CD4-positive, alpha-beta T cell treated with Interleukin-12 subunit alpha and Interleukin-12 subunit beta, for 1 hour (primary cell): ENCODE measurements at regions not wholly inside any gene's neighbourhood (a gene's known extent, or its start where the extent isn't known, plus 50 kb on each side); places are given as distances from the start of the nearest gene placed in this dataset.
"Not testable (repeated sequence)": the region's sequence is repeated elsewhere in the genome, so short reads cannot be mapped to it uniquely, and the experiment has no call there.

Experiments
- DNase-seq: peaks from one replicate; pipeline ENCODE4 v3.0.0-alpha.2; 2020

DNA sequence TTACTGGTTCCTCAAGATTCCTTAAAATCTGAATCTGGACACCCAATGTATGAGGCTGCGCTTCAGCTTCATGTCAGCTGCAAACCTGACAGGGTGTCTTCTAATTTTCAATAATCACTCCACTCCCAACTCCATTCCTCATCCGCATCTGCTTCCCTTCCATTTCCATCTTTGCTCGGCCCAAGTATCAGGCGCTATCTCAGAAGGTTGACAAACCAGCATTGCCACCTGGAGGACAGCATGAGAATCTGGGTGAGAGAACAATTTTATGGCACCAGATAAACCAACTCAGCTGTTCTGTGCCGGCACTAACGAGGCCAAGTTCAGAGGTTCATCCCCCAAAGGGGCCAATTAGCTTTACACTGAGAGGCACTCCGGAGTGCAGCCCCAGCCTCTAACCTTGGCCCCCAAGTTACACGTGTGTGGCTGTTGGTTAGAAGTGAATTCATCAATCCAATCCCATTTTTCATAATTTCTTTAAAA, 79.1 kb upstream of the LMO2 start:
- peak; percentile 6 for DNase-seq

DNA sequence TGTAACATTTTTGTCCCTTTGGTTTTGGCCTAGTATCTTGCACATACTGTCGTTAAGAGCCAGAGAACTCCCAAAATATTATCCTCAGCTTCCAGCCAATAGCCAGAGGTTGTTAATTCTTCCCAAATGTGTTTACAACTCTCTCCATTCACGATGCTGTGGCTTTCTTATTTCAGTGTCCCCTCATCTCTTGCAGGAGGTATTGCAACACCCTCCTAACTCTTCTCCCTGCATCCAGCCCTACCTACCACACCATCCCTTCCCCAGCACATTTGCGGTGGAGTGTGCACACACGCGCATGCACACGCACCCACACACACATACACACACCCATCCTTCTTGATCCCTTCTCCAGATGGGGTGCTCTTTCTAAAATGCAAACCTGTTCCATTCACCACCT, 75.6 kb upstream of the LMO2 start:
- DNase-seq, result no peak

DNA sequence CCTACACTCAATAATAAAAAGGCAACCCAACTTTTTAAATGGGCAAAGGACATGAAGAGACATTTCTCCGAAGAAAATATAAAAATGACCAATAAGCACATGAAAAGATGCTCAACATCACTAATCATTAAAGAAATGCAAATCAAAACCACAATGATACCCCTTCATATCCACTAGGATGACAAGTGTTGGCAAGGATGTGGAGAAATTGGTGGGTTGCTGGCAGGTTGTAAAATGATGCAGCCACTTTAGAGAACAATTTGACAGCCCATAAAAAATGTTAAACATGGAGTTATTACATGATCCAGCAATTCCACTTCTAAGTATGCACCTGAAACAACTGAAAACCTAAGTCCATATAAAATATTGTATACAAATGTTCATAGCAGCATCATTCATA, 73.2 kb upstream of the LMO2 start:
- no peak for DNase-seq

DNA sequence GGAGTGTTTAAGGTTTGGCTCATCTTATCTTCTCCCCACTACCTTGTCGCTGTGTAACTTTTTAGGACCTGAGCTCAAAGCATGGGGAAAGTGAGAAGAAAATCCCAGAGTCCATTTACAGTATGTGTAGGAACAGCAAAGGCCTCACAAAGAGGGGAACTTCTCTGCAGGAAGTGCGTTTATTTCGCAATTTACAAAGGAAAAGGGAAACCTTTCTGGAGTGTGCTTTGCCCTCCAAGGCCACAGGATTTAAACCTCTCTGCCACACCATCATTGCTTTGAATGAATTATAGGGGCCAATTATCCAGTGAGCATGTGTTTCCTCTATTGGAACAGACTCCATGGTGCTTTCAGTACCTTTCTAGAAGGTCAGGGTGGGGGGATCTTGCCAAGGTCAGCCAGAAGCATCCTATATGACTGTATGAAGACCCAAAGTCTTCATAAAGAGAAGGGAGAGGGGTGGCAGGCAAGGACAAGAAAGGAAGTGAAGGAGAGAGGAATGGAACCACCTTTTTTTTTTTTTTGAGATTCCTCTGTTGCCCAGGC, 68.1 kb upstream of the LMO2 start:
- DNase-seq, result no peak

DNA sequence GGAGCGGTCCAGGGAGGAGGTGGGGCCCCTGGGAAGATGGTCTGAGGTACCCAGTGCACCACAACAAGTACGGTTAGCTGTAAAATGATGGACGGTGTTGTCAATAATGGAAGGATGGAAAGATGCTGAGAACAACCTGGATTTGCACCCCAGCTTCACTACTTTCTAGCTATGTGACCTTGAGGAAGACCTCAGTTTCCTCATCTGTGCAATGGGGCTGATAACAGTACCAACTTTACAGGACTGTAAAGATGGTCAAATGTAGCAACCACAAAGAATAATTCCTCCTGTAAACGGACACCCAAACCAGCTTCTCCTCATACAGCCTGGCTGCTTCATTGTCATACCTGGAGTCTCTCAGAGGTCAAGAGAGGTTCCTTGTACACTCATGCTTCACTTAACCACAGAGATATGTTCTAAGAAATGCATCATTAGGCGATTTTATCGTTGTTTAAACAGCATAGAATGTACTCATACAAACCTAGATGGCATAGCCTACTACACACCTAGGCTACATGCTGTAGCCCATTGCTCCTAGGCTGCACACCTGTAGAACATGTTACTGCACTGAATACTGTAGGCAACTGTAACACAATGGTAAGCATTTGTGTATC, 65.5 kb upstream of the LMO2 start:
- DNase-seq, result no peak

DNA sequence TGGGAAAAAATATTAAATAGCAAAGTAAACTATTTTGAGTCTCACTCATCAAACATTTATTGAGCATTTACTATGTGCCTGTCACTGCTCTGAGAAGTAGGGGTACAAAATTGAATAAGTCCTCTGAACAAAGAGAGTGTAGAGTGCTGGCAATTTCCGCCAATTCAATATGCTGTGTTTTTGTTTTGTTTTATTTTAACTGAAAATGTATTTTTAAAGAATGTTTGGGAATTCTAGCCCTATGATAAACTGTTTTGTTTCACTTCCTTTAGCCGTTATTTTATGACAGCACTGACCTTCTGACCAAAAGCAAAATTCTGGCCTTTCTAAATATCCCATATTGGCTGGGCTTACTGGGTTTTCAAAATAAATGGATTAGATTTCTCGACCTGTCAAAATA, 64.7 kb upstream of the LMO2 start:
- no peak for DNase-seq

DNA sequence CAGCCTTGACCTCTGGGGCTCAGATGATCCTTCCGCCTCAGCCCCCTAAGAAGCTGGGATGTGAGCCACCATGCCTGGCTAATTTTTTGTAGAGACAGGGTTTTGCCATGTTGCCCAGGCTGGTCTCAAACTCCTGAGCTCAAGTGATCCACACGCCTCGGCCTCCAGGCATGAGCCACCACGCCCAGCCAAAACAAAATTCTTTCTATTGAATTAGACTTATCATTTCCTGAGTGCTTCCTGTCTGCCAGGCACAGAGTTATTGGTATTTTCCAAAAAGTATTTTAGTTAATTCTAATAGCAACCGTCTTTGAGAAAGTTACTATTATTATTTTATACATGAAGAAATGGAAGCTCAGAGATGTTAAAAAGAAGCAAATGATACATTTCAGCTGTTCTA, 61.4 kb upstream of the LMO2 start:
- no peak for DNase-seq

DNA sequence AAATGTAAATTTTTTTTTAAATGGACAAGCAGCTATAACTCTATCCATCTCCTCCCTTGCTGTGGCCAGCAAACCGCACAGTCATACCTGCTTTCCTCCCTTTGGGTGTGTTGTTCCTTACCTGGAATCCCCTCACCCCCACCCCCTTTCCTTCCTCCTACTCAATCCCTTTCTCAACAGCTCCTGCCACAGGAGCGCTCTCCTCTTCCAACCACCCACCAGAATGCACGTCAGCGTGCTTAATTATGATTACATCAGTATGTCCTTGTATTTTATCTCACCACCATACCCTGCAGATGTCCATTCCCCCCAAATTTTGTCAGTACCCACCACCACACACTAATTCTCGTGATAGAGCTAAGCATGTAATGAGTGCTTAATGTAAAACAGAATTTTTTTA, 60.9 kb upstream of the LMO2 start:
- no peak for DNase-seq

DNA sequence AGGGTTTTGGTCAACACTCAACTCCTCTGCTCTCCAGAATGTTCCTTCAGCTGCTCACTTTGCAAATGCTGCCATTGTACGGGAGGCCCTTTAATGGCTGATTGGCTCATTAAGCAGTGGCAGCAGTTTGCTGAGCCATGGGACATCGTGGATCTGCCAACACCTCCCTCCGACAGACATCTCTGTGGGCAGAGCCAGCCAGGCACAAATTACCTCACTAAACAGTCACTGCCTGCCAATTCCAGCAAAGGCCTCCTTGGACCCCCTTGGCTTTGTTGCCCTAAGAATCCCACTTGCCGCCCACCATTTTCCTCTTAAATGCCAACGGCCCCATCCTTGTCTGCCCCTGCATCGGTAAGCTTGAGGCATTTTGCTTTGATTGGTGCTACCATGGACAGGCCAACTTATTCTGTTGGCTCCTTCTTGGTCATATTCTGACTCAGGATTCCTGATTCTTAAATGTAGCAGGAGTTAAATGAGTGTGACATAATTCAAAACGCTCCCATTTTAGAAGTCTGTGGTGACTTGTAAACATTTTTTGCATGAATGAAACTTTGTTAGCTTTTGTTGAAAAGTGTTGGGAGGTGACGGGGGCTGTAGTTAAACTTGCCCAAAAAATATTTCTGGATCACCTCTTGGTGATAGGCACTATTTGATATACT, 57.5 kb upstream of the LMO2 start:
- DNase-seq, result no peak

DNA sequence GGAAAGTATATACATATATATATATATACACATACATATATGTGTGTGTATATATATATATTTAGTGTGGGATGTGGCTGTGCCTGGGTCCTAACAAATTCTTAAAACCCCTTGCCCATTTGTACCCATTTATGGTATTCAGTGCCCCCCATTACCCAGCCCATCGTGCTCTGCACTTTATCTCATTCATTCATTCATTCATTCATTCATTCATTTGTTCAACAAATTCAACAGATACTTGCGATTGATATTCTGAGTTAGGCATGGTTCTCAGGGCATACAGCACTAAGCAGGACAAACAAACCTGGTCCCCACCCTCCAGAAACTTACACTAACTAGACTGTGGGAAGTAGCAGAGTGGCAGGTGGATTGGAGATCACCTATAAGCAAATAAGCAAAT, 56.6 kb upstream of the LMO2 start:
- DNase-seq, result no peak

DNA sequence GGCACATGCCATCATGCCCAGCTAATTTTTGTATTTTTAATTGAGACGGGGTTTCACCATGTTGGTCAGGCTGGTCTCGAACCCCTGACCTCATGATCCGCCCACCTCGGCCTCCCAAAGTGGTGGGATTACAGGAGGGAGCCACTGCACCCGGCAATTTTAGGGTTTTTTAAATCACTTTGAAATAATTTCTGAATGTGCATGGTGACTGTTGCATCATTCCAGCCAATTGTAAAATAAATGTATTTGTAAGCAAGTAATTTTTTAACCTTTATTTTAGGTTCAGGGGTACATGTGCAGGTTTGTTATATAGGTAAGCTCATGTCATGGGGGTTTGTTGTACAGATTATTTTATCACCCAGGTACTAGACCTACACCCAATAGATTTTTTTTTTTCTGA, 56.0 kb upstream of the LMO2 start:
- not testable (repeated sequence) for DNase-seq

DNA sequence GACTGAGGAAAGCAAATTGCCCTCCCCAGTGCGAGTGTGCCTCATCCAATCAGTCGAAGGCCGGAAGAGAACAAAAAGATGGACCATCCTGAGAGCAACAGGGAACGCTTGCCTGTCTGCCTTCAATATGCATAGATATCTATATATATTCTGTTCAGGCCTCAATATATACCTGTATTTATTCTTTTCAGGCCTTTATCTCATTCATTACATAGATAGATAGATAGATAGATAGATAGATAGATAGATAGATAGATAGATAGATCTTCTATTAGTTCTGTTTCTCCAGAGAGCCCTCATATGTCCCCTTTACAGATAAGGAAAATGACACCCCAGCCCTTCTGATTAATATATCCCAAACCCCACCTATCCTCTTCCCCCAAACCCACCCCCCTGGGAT, 55.1 kb upstream of the LMO2 start:
- DNase-seq, result no peak

DNA sequence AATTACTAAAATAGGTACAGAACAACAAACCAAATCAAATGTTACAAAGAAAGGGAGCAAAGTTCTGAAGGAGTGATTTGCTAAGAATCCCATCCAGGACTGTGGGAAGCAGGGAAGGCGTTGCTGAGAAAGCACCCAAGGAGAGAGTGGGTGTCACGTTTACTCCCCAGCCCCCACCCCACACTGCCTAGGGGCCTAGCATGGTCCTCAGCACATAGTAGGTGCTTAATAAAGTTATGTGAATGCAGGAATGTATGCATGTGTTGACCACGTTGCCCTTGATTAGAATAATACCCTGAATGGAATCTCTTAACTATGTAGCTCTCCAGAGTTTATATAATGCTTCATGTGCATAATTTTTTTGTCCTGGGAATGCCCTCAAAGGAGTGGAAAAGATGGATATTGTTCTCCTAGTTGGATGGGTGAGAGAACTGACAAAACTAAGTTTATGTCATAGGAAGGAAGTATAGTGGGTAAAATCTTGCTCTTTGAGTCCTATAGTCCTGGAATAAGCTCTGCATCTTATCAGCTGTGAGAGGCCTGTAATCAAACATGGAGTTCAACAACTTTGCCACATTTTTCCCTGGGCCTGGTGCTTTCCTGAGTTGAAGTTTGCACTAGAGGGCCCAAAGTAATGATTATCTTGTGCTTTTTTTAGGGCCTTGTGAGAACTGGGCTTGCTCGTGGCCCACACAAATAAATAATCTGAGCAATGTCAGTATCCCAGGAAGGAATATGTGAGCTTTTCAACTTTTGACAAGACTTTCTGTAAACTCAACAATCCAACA, 53.8 kb upstream of the LMO2 start:
- no peak for DNase-seq

DNA sequence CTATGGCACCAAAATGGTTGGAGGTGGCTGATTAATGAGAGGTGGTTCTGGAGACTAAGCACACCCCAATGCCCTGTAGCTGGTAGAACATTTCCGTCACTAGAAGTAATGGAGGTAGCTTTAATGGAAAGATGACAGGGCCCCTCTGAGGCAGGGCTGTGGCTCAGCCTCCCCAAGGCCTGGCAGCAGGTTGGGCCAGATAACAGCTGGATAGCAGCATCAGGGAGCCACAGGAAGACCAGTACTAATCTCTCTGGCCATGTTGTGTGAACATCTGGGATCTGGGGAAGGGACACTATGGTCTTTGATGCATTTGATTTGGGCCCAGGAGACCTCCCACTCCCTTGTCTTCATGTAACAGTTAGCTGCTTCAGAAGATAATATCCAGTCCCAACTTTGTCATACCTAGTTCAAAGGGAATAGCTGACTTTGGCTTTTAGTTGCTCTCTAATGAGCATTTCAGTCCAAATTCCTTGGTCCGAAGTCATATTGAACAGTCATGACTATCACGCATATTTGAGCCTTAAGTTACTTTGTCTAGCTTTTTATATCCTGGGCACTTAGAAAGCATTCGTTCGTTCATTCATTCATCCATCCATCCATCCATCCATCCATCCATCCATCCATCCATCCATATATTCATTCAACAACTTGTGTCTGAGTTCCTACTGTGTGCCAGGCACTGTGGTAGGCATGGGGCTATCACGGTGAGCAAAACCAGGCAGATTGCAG, 53.0 kb upstream of the LMO2 start:
- DNase-seq, result no peak

DNA sequence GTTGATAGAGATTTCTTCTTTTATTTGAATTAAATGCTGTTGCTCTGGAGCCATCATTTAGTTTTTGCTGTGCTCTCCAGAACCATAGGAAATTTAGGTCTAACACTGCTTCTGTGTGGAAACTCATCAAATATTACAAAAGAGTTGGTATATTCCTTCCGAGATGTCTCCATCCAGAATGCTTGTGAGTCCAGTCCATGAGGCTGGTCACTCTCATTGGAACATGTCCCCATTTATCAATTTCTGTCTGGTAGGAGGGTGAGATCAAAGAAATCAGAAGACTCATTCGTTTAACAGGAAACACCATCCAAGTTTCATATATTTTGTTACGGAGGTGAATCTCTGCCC, 52.4 kb upstream of the LMO2 start:
- no peak for DNase-seq

DNA sequence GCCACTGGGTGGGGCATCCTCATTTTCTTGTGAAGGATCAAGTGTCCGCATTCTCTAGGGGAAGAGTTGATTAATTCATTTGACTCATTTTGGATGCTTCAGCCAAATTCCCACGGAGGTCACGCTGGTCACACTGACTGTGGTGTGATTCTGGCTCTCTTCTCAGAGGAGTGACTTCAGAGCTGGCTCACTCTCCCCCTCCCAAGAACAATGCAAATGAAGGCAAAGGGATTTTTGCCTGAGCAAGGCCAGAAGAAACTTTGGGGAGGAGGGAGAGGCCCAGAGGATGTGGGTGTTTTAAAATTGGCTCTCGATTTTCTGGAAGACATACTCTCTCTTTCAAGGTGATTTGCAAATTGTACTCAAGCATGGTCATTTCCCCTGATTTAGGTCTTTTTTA, 51.1 kb upstream of the LMO2 start:
- no peak for DNase-seq

DNA sequence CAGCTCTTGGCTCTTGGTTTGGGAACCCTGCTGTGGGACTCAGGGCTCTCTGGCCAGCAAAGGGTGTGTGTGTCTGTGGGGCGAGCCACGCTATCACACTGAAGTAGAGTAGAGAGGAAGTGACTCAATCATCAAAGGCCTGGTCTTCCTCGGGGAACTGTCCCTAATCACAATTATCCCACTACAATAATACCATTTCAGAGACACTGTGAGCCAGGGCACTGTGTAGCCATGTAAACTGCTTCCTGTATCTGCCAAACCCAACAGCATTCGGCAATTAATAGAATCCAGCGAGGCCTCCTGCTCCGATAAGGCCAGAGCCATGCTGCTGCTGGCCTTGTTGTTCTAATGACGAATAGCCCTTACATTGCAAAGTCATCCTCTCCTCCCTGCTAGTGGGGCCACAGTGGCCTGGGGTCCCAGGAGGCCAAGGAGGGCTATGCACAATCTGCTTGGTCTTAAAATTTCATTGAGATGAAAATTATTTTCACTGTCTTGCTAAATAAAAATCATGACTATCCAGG, 49.8 kb upstream of the LMO2 start:
- no peak for DNase-seq
